Naive thymus-derived CD4-positive, alpha-beta T cell (primary cell): ENCODE measurements at regions not wholly inside any gene's neighbourhood (a gene's known extent, or its start where the extent isn't known, plus 50 kb on each side); places are given as distances from the start of the nearest gene placed in this dataset.

Experiments
- ATAC-seq: fragments of 150-1000 bp; cut with Tn5 transposase; 2 replicates; pipeline ENCODE4 v1.10.0; 2021; ENCODE audit warnings: mild to moderate bottlenecking, moderate library complexity
- CTCF ChIA-PET: fragments of 350-600 bp; sonication (Branson Sonifier 250); formaldehyde crosslinking; loops from one replicate; lab custom pipeline; 2021; ENCODE audit warnings: antibody characterized with exemption; lab: Charles Lee
- POLR2A ChIA-PET: fragments of 350-600 bp; sonication (Branson Sonifier 250); formaldehyde crosslinking; loops from one replicate; lab custom pipeline; 2021; ENCODE audit warnings: antibody characterized with exemption, inconsistent platforms; lab: Charles Lee
- DNase-seq, 9 donors: peaks; one replicate each; pipeline versions ENCODE4 v3.0.0 to v3.0.0-alpha.2; 2020 to 2022; ENCODE audit warnings: mixed read lengths in 1 of 9
- H3K27ac ChIP-seq: one replicate; pipeline ENCODE4 v1.7.0; 2013; ENCODE audit warnings: mild to moderate bottlenecking, low read depth, low read length, moderate library complexity
- H3K27me3 ChIP-seq, 2 donors: one replicate each; pipeline ENCODE4 v1.7.0; 2013; ENCODE audit warnings: low read length in 2 of 2, mild to moderate bottlenecking in 2 of 2, moderate library complexity in 2 of 2; ENCODE audit not compliant: control insufficient read depth in 2 of 2, insufficient read depth in 2 of 2
- H3K36me3 ChIP-seq, 3 experiments: 1 replicate in 2 of 3; 2 replicates in 1 of 3; pipeline ENCODE4 v1.7.0; 2013; ENCODE audit warnings: low read length in 3 of 3, mild to moderate bottlenecking in 3 of 3, moderate library complexity in 1 of 3; ENCODE audit not compliant: insufficient read depth in 3 of 3, control insufficient read depth in 2 of 3
- H3K4me1 ChIP-seq, 2 donors: one replicate each; pipeline ENCODE4 v1.7.0; 2013; ENCODE audit warnings: low read length in 2 of 2, mild to moderate bottlenecking in 2 of 2, moderate library complexity in 1 of 2; ENCODE audit not compliant: control insufficient read depth in 2 of 2, insufficient read depth in 2 of 2
- H3K4me3 ChIP-seq: 2 replicates; pipeline ENCODE4 v1.7.0; 2013; ENCODE audit warnings: mild to moderate bottlenecking, low read length
- H3K9me3 ChIP-seq, 3 experiments: 1 replicate in 2 of 3; 2 replicates in 1 of 3; pipeline ENCODE4 v1.7.0; 2013; ENCODE audit warnings: low read length in 3 of 3; ENCODE audit not compliant: control insufficient read depth in 2 of 3
- H3K27ac Mint-ChIP-seq, 9 donors: one replicate each; pipeline ENCODE4 v1.8.0; 2020 to 2022; ENCODE audit warnings: mixed read lengths in 9 of 9, mild to moderate bottlenecking in 8 of 9, moderate library complexity in 5 of 9, inconsistent platforms in 2 of 9
- H3K27me3 Mint-ChIP-seq, 5 donors: one replicate each; pipeline ENCODE4 v1.8.0; 2021 to 2022; ENCODE audit warnings: mixed read lengths in 5 of 5, mild to moderate bottlenecking in 1 of 5
- H3K36me3 Mint-ChIP-seq, 5 donors: one replicate each; pipeline ENCODE4 v1.8.0; 2020 to 2022; ENCODE audit warnings: mixed read lengths in 5 of 5, mild to moderate bottlenecking in 3 of 5, inconsistent platforms in 1 of 5
- H3K4me1 Mint-ChIP-seq, 7 donors: one replicate each; pipeline ENCODE4 v1.8.0; 2020 to 2022; ENCODE audit warnings: mixed read lengths in 7 of 7, mild to moderate bottlenecking in 3 of 7, inconsistent platforms in 1 of 7
- H3K4me3 Mint-ChIP-seq, 10 donors: one replicate each; pipeline ENCODE4 v1.8.0; 2020 to 2022; ENCODE audit warnings: mild to moderate bottlenecking in 10 of 10, mixed read lengths in 10 of 10, moderate library complexity in 6 of 10, inconsistent platforms in 2 of 10
- H3K9me3 Mint-ChIP-seq, 11 donors: one replicate each; pipeline ENCODE4 v1.8.0; 2020 to 2022; ENCODE audit warnings: mixed read lengths in 11 of 11, mild to moderate bottlenecking in 4 of 11, inconsistent platforms in 1 of 11, moderate library complexity in 1 of 11
- intact Hi-C, 2 donors: fragments of 100-400 bp; cut with micrococcal nuclease; formaldehyde crosslinking; loops; one replicate each; pipeline ENCODE4 v1.15.1; 2023

GRCh38 chr19:28656644-28657043 lies 556.3 kb downstream of the UQCRFS1 start:
- Histone ChIP-seq H3K36me3 (no peaks in the 10 kb centered on the region), H3K4me1 (no peaks in the 10 kb centered on the region), H3K4me3 (no peak overlapping the region), H3K27me3 (no peaks in the 10 kb centered on the region), H3K9me3 (peaks cover 0 to 20% (median 0%) of the 10 kb centered on the region in 3 experiments), H3K27ac (no peak overlapping the region)
- ATAC-seq (no peak), DNase-seq (no peak)
- intact Hi-C loops, result no loop called here
- CTCF ChIA-PET, result no interaction called here
- H3K36me3 Mint-ChIP-seq, result peaks cover 0 to 11% (median 4%) of the 10 kb centered on the region in 5 donors
- H3K27me3 Mint-ChIP-seq, result no peaks in the 10 kb centered on the region
- no peak overlapping the region for H3K27ac Mint-ChIP-seq
- H3K4me1 Mint-ChIP-seq, result peaks cover 0 to 12% (median 2%) of the 10 kb centered on the region in 7 donors
- peaks cover 8 to 49% (median 24%) of the 10 kb centered on the region in 11 donors for H3K9me3 Mint-ChIP-seq
- POLR2A ChIA-PET, result no interaction called here
- H3K4me3 Mint-ChIP-seq, result no peak overlapping the region

- peaks cover 0 to 12% (median 2%) of the 10 kb centered on the region in 7 donors for H3K4me1 Mint-ChIP-seq
- H3K27ac Mint-ChIP-seq, result no peak overlapping the region
- no peaks in the 10 kb centered on the region for H3K4me1 ChIP-seq
- intact Hi-C loops, result no loop called here
- H3K9me3 Mint-ChIP-seq, result peaks cover 7 to 42% (median 24%) of the 10 kb centered on the region in 11 donors
- H3K36me3 Mint-ChIP-seq, result peaks cover 0 to 11% (median 4%) of the 10 kb centered on the region in 5 donors
- ChIA-PET POLR2A (no interaction called here), CTCF (no interaction called here)
- ATAC-seq (no peak), DNase-seq (no peak)
- H3K27me3 Mint-ChIP-seq, result no peaks in the 10 kb centered on the region
- H3K36me3 ChIP-seq, result no peaks in the 10 kb centered on the region
- H3K9me3 ChIP-seq, result peaks cover 0 to 20% (median 0%) of the 10 kb centered on the region in 3 experiments
- H3K27me3 ChIP-seq, result no peaks in the 10 kb centered on the region
- no peak overlapping the region for H3K27ac ChIP-seq
- no peak overlapping the region for H3K4me3 Mint-ChIP-seq
- H3K4me3 ChIP-seq, result no peak overlapping the region
Measured at GRCh38 chr19:28655054-28655453, 557.9 kb downstream of the UQCRFS1 start.

DNA sequence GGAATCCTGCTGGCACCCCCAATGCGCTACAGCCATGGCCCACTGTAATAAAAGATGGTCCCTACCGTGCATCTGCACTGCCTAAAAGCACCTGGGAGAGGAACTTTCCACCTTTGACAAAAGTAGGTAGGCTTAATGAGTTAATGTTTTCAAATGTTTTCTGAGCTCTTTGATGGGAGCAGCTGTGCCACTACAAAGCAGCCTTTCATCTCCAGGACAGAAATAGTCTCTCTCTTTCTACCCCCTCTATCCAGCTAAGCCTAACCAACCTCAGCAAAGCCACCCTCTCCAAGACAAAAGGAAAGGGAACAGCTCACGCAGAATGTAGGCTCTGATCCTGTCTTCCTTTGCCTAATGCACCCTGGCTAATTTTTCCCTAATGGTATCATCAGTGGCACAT lies 560.2 kb downstream of the UQCRFS1 start:
- Histone ChIP-seq H3K27me3 (no peaks in the 10 kb centered on the region), H3K4me3 (no peak overlapping the region), H3K9me3 (peaks cover 0 to 9% (median 0%) of the 10 kb centered on the region in 3 experiments), H3K4me1 (no peaks in the 10 kb centered on the region), H3K36me3 (no peaks in the 10 kb centered on the region), H3K27ac (no peak overlapping the region)
- CTCF ChIA-PET, result no interaction called here
- Mint-ChIP-seq H3K4me3 (peak overlapping the region in 1 of 10 donors; percentile 2), H3K27ac (no peak overlapping the region), H3K36me3 (peaks cover 0 to 8% (median 4%) of the 10 kb centered on the region in 5 donors), H3K9me3 (peaks cover 5 to 22% (median 12%) of the 10 kb centered on the region in 11 donors), H3K27me3 (no peaks in the 10 kb centered on the region), H3K4me1 (peaks cover 0 to 12% (median 2%) of the 10 kb centered on the region in 7 donors)
- intact Hi-C loops, result no loop called here
- DNase-seq, result peak in 1 of 9 donors; percentile 6
- POLR2A ChIA-PET, result no interaction called here
- ATAC-seq, result no peak

DNA sequence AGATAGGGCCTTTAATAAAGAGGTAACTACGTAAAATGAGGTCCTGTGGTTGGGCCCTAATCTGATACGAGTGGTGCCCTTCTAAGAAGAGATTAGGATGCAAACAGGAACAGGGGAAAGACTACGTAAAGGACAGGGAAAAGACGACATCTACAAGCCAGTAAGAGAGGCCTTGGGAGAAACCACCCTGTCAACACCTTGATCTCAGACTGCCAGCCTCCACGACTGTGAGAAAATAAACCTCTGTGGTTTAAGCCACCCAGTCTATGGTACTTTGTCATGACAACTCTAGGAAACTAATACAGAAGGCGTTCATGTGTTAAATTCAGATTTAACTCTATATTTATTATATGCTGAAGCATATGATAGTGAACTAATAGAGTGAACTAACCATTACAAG lies 566.3 kb downstream of the UQCRFS1 start:
- CTCF ChIA-PET, result no interaction called here
- intact Hi-C loops, result no loop called here

DNA sequence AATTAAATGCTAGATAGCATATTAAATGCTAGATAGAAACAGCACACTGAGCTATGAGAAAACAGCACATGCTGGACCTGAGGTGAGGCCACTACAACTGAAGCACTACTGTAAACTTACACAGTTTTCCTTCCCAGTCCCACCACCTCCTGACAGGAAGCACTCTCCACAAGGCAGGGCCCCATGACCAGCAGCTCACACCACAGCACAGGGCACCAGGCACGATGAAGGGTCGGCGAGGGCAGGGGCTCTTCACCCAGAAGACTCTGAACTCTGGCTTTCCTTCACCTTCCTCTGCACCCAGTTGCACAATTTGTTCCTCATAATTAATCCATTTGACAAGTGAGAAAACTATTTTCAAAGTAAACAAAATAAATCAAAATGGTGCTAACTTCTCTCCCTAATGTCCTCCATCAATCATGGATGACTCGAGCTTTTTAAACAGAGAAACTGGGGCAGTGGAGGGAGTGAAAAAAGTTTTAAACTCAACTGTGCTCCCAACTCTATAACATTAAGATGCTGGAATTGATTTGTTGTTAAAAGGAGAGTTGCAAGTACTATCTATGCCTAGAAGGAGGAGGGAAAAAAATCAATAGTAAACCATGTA lies 568.7 kb downstream of the UQCRFS1 start:
- Mint-ChIP-seq H3K27me3 (no peaks in the 10 kb centered on the region), H3K27ac (no peak overlapping the region), H3K36me3 (no peaks in the 10 kb centered on the region), H3K9me3 (peaks cover 0 to 6% (median 0%) of the 10 kb centered on the region in 11 donors), H3K4me3 (no peak overlapping the region), H3K4me1 (peaks cover 0 to 3% (median 0%) of the 10 kb centered on the region in 7 donors)
- CTCF ChIA-PET, result no interaction called here
- intact Hi-C loops, result no loop called here
- POLR2A ChIA-PET, result no interaction called here
- H3K4me1 ChIP-seq, result no peaks in the 10 kb centered on the region
- H3K27me3 ChIP-seq, result no peaks in the 10 kb centered on the region
- ATAC-seq, result no peak
- no peak overlapping the region for H3K4me3 ChIP-seq
- H3K9me3 ChIP-seq, result no peaks in the 10 kb centered on the region
- no peak overlapping the region for H3K27ac ChIP-seq
- no peak for DNase-seq
- no peaks in the 10 kb centered on the region for H3K36me3 ChIP-seq

More for the DNA sequence above, 566.3 kb downstream of the UQCRFS1 start:
- POLR2A ChIA-PET, result no interaction called here
- H3K9me3 ChIP-seq, result no peaks in the 10 kb centered on the region
- no peak for ATAC-seq
- no peaks in the 10 kb centered on the region for H3K36me3 ChIP-seq
- Mint-ChIP-seq H3K27me3 (no peaks in the 10 kb centered on the region), H3K36me3 (no peaks in the 10 kb centered on the region), H3K9me3 (peaks cover 0 to 11% (median 0%) of the 10 kb centered on the region in 11 donors), H3K4me3 (no peak overlapping the region), H3K4me1 (no peaks in the 10 kb centered on the region), H3K27ac (no peak overlapping the region)
- no peak for DNase-seq
- no peaks in the 10 kb centered on the region for H3K4me1 ChIP-seq
- no peaks in the 10 kb centered on the region for H3K27me3 ChIP-seq
- H3K27ac ChIP-seq, result no peak overlapping the region
- H3K4me3 ChIP-seq, result no peak overlapping the region

DNA sequence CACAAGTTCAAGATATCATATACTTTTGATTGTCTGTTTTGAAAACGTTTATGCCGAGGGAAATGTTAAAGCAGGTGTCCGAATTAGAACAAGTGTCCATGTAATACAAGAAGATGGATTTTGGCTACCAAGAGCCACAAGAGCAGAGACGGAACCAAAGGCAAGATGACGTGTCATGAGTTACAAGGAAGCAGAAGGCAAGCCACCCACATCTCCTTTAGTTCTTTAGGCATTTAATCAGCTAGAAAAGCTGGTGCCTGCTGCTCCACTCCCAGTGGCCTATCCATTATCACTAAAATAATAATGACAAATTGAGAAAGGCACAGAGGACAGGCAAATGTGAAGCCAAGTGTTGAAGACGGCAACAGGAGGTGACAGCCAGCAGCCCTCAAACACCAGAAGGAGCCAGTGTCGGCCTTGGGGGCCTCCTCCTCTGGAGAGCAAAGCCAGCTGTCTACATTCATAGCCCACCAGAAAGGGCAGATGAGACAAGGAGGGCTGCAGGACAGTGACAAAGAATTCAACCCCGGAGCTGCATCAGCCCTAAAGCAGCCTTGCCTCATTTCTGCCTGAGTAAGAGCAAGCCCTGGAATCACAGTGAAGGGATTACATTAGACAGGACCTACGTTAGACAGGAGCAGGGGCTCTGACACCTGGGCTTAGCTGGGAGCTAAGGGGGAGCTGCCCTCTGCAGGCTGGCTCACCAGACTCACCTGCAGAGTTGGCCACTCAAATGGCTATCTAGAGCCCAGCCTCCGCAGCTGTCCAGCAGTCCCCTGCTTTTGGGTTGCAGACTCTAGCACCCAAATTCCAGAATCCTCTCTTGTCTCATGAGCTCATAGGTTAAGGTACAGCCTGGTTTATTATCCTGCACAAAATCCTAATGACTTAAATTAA lies 569.9 kb downstream of the UQCRFS1 start:
- Mint-ChIP-seq H3K27ac (no peak overlapping the region), H3K36me3 (no peaks in the 10 kb centered on the region), H3K4me1 (peaks cover 0 to 3% (median 0%) of the 10 kb centered on the region in 7 donors), H3K27me3 (no peaks in the 10 kb centered on the region), H3K4me3 (no peak overlapping the region), H3K9me3 (peaks cover 0 to 6% (median 2%) of the 10 kb centered on the region in 11 donors)
- Histone ChIP-seq H3K36me3 (no peaks in the 10 kb centered on the region), H3K4me1 (no peaks in the 10 kb centered on the region), H3K9me3 (no peaks in the 10 kb centered on the region), H3K27ac (no peak overlapping the region), H3K4me3 (no peak overlapping the region), H3K27me3 (no peaks in the 10 kb centered on the region)
- ATAC-seq, result no peak
- DNase-seq, result no peak
- CTCF ChIA-PET, result no interaction called here
- intact Hi-C loops, result no loop called here
- POLR2A ChIA-PET, result no interaction called here
